ENCODE measurements at regions not wholly inside any gene's neighbourhood (a gene's known extent, or its start where the extent isn't known, plus 50 kb on each side); places are given as distances from the start of the nearest gene placed in this dataset.

DNA sequence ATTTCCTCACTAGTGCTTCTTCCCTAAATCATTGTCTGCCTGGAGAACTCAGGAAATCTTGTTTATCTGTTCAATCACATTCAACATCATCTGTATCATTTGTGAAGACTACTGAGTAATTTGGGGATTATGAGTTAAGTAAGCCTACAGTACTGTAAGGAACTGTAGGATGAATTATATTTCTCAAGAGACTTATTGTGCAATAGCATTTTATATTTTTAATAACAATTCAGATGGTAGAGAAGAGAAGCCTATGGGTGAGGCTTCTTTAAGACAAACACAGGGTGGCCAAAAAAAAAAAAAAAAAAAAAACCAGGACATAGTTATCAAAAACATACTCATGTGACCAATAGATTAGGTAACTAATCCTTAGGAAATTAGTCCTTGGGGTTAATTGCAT, 282.7 kb downstream of the FAM181B start:
- Histone ChIP-seq H3K4me2 (ENCODE audit: low read length) (no peak overlapping the region), H3K9me3 (ENCODE audit: low read length) (no peaks in the 10 kb centered on the region), H3K27me3 (ENCODE audit: insufficient read depth, low read length) (no peaks in the 10 kb centered on the region), H3K36me3 (ENCODE audit: insufficient read depth, low read length) (no peaks in the 10 kb centered on the region), H2AFZ (ENCODE audit: low read length) (no peak overlapping the region), H3F3A (ENCODE audit: insufficient read depth, low read length) (no peaks in the 10 kb centered on the region), H4K20me1 (ENCODE audit: insufficient read depth, low read length) (no peaks in the 10 kb centered on the region), H3K27ac (ENCODE audit: low read depth, low read length, poor library complexity, severe bottlenecking) (no peak overlapping the region), H3K9me2 (ENCODE audit: low read depth, low read length) (no peaks in the 10 kb centered on the region), H3K79me2 (ENCODE audit: insufficient read depth, low read length) (no peaks in the 10 kb centered on the region), H3K9ac (ENCODE audit: low read length) (no peak overlapping the region), H3K4me1 (ENCODE audit: insufficient read depth, low read length, severe bottlenecking) (no peaks in the 10 kb centered on the region), H3K4me3 (ENCODE audit: low read depth, low read length, poor library complexity, severe bottlenecking) (no peak overlapping the region)
- TF ChIP-seq EZH2 (IDR thresholded peaks at IDR 0.05; ENCODE audit: borderline replicate concordance, low read length) = no peak
- TF ChIP-seq, protein P1, sequence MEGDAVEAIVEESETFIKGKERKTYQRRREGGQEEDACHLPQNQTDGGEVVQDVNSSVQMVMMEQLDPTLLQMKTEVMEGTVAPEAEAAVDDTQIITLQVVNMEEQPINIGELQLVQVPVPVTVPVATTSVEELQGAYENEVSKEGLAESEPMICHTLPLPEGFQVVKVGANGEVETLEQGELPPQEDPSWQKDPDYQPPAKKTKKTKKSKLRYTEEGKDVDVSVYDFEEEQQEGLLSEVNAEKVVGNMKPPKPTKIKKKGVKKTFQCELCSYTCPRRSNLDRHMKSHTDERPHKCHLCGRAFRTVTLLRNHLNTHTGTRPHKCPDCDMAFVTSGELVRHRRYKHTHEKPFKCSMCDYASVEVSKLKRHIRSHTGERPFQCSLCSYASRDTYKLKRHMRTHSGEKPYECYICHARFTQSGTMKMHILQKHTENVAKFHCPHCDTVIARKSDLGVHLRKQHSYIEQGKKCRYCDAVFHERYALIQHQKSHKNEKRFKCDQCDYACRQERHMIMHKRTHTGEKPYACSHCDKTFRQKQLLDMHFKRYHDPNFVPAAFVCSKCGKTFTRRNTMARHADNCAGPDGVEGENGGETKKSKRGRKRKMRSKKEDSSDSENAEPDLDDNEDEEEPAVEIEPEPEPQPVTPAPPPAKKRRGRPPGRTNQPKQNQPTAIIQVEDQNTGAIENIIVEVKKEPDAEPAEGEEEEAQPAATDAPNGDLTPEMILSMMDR (IDR thresholded peaks at IDR 0.05; ENCODE audit: low read length) = no peak

DNA sequence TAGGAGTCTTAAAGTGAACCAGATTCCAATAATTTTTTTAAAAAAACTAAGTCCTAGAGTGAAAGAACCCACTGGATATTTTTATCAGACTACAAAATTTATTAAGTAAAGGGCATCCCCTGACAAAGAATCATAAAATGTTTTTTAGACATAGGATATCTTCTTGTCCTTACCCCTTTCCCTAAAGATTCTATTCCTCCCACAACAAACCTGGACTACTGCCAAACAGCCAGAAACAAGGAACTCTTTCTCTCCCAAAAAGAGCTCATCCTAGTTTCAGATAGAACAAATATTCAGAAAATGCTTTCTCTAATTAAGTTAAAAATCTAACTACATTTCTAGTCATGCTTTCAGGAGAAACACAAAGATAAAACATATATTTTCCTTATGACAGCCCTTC, 327.1 kb downstream of the FAM181B start:
- no peaks in the 10 kb centered on the region for H3K4me1 ChIP-seq (ENCODE audit: insufficient read depth, low read length, severe bottlenecking)
- H3K4me3 ChIP-seq (ENCODE audit: low read depth, low read length, poor library complexity, severe bottlenecking) = no peak overlapping the region
- no peak overlapping the region for H3K9ac ChIP-seq (ENCODE audit: low read length)
- no peak overlapping the region for H2AFZ ChIP-seq (ENCODE audit: low read length)
- H3K4me2 ChIP-seq (ENCODE audit: low read length) = no peak overlapping the region
- no peaks in the 10 kb centered on the region for H3K79me2 ChIP-seq (ENCODE audit: insufficient read depth, low read length)
- no peak for TF ChIP-seq EZH2 (IDR thresholded peaks at IDR 0.05; ENCODE audit: borderline replicate concordance, low read length)
- TF ChIP-seq, protein P1 (IDR thresholded peaks at IDR 0.05; ENCODE audit: low read length) = no peak
- H3K9me3 ChIP-seq (ENCODE audit: low read length) = no peaks in the 10 kb centered on the region
- no peaks in the 10 kb centered on the region for H4K20me1 ChIP-seq (ENCODE audit: insufficient read depth, low read length)
- H3K9me2 ChIP-seq (ENCODE audit: low read depth, low read length) = no peaks in the 10 kb centered on the region
- H3K27ac ChIP-seq (ENCODE audit: low read depth, low read length, poor library complexity, severe bottlenecking) = no peak overlapping the region
- H3F3A ChIP-seq (ENCODE audit: insufficient read depth, low read length) = no peaks in the 10 kb centered on the region
- H3K27me3 ChIP-seq (ENCODE audit: insufficient read depth, low read length) = no peaks in the 10 kb centered on the region
- H3K36me3 ChIP-seq (ENCODE audit: insufficient read depth, low read length) = no peaks in the 10 kb centered on the region

DNA sequence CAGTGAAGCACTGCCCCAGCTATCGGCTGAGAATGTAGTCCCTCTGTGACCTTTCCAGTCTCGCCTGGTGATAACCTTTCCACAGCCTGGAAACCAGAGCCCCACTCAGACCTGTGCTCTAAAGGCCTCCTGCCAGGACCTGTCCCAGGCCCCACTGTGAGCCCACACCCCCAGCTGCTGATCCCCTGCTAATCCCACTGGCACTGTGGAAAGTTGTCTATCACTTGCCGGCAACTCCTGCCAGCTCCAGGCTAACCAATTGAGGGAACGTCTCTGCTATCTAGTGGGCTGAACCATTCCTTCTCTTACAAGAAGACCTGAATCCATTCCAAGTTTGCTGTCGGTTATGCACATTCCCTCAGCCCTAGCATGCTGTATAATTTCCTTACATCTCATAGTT, 328.2 kb downstream of the FAM181B start:
- H3K4me1 ChIP-seq (ENCODE audit: insufficient read depth, low read length, severe bottlenecking) = no peaks in the 10 kb centered on the region
- no peak overlapping the region for H3K4me3 ChIP-seq (ENCODE audit: low read depth, low read length, poor library complexity, severe bottlenecking)
- no peaks in the 10 kb centered on the region for H4K20me1 ChIP-seq (ENCODE audit: insufficient read depth, low read length)
- no peaks in the 10 kb centered on the region for H3K79me2 ChIP-seq (ENCODE audit: insufficient read depth, low read length)
- H2AFZ ChIP-seq (ENCODE audit: low read length) = no peak overlapping the region
- no peaks in the 10 kb centered on the region for H3K9me3 ChIP-seq (ENCODE audit: low read length)
- H3K36me3 ChIP-seq (ENCODE audit: insufficient read depth, low read length) = no peaks in the 10 kb centered on the region
- H3K9ac ChIP-seq (ENCODE audit: low read length) = no peak overlapping the region
- no peak for TF ChIP-seq EZH2 (IDR thresholded peaks at IDR 0.05; ENCODE audit: borderline replicate concordance, low read length)
- TF ChIP-seq, protein P1 (IDR thresholded peaks at IDR 0.05; ENCODE audit: low read length) = no peak
- no peak overlapping the region for H3K27ac ChIP-seq (ENCODE audit: low read depth, low read length, poor library complexity, severe bottlenecking)
- no peaks in the 10 kb centered on the region for H3K27me3 ChIP-seq (ENCODE audit: insufficient read depth, low read length)
- H3F3A ChIP-seq (ENCODE audit: insufficient read depth, low read length) = no peaks in the 10 kb centered on the region
- no peaks in the 10 kb centered on the region for H3K9me2 ChIP-seq (ENCODE audit: low read depth, low read length)
- no peak overlapping the region for H3K4me2 ChIP-seq (ENCODE audit: low read length)

Measured in OCI-LY1 (cell line).